Kasumi-1 (cell line): ENCODE measurements at regions not wholly inside any gene's neighbourhood (a gene's known extent, or its start where the extent isn't known, plus 50 kb on each side); places are given as distances from the start of the nearest gene placed in this dataset.
A peak's percentile ranks its signal among the peaks of the same experiment; 100 is the strongest.
"Not testable (repeated sequence)": the region's sequence is repeated elsewhere in the genome, so short reads cannot be mapped to it uniquely, and the experiment has no call there.

Experiments
- DNase-seq, 2 experiments: peaks; one replicate each; lab custom pipeline; 2025; lab: John Stamatoyannopoulos, UW

GRCh38 chr11:89614428-89614827 is 95.7 kb upstream of the TRIM77 start:
- peak in 1 of 2 experiments; percentile 1 for DNase-seq

- not testable (repeated sequence) for DNase-seq
These were observed 94.5 kb upstream of the TRIM77 start for GRCh38 chr11:89615642-89616041.

- not testable (repeated sequence) for DNase-seq
These were observed 93.9 kb upstream of the TRIM77 start for GRCh38 chr11:89616161-89616560.

- peak in 1 of 2 experiments; percentile 25 for DNase-seq
These were observed 93.0 kb upstream of the TRIM77 start for GRCh38 chr11:89616999-89617602.

GRCh38 chr11:89620721-89621120 is 89.4 kb upstream of the TRIM77 start:
- not testable (repeated sequence) for DNase-seq

- no peak for DNase-seq
These were observed 84.9 kb upstream of the TRIM77 start for GRCh38 chr11:89625171-89625570.

- DNase-seq: no peak
These were observed 83.7 kb upstream of the TRIM77 start for GRCh38 chr11:89626366-89626765.

- DNase-seq: peak; percentile 73 to 78
These were observed 83.2 kb upstream of the TRIM77 start for GRCh38 chr11:89626881-89627280.

GRCh38 chr11:89633135-89633705 is 76.9 kb upstream of the TRIM77 start:
- no peak for DNase-seq

- not testable (repeated sequence) for DNase-seq
These were observed 69.3 kb upstream of the TRIM77 start for GRCh38 chr11:89640777-89641176.

GRCh38 chr11:89648232-89648631 is 61.9 kb upstream of the TRIM77 start:
- DNase-seq: not testable (repeated sequence)

GRCh38 chr11:89648996-89649395 is 61.1 kb upstream of the TRIM77 start:
- DNase-seq: not testable (repeated sequence)

- DNase-seq: not testable (repeated sequence)
These were observed 55.4 kb upstream of the TRIM77 start for GRCh38 chr11:89654669-89655068.

- DNase-seq: not testable (repeated sequence)
These were observed 51.3 kb upstream of the TRIM77 start for GRCh38 chr11:89658767-89659166.

GRCh38 chr11:89659414-89659813 is 50.7 kb upstream of the TRIM77 start:
- DNase-seq: not testable (repeated sequence)

- peak in 1 of 2 experiments; percentile 2 for DNase-seq
These were observed 49.9 kb upstream of the TRIM77 start for GRCh38 chr11:89660234-89660633.
